HL-60/S4 (cell line): ENCODE measurements at regions not wholly inside any gene's neighbourhood (a gene's known extent, or its start where the extent isn't known, plus 50 kb on each side); places are given as distances from the start of the nearest gene placed in this dataset.
"Not testable (repeated sequence)": the region's sequence is repeated elsewhere in the genome, so short reads cannot be mapped to it uniquely, and the experiment has no call there.

Experiments used
- in situ Hi-C: fragments of 300-500 bp; cut with MboI; formaldehyde crosslinking; loops from 2 replicates; pipeline ENCODE4 v1.14.3; 2022; ENCODE audit warnings: low sequenced_read_pairs

DNA sequence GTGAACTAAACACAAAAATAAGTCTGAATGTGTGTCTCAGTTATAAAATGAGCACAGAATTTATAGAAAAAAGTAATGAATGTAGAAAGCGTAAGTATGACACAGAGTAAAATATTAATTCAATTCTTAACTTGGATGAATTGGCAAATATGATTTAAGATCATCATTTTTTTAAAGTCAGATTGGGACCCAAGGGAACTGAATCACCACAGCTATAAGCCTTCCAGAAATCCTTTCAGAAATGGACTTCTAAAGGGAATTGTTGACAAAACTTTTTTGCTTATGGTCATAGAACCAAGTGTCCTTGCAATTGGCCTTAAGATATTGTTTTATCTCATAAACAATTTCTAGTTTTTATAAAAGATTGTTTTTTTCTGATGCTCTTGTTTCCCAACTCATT is 495.1 kb upstream of the DAB2 start:
- in situ Hi-C loops, result no loop called here

DNA sequence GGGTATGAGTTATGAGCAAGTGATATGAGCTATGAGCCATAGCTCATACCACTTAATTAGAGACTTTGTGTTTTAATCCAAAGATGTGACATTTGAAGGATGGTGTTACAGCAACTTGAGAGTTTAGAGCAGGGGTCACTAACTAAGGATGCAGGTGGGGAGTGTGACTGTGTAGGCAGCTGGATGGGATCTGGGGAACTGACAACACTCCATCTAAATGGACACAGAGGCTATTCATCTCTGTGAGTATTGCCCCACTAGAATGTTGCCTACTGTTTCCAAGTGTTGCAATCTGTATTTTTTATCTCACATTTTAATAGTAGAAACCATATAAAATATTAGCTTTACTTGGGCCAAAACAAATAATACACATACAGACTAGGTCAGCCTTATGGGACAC is 488.1 kb upstream of the DAB2 start:
- in situ Hi-C loops, result no loop called here

DNA sequence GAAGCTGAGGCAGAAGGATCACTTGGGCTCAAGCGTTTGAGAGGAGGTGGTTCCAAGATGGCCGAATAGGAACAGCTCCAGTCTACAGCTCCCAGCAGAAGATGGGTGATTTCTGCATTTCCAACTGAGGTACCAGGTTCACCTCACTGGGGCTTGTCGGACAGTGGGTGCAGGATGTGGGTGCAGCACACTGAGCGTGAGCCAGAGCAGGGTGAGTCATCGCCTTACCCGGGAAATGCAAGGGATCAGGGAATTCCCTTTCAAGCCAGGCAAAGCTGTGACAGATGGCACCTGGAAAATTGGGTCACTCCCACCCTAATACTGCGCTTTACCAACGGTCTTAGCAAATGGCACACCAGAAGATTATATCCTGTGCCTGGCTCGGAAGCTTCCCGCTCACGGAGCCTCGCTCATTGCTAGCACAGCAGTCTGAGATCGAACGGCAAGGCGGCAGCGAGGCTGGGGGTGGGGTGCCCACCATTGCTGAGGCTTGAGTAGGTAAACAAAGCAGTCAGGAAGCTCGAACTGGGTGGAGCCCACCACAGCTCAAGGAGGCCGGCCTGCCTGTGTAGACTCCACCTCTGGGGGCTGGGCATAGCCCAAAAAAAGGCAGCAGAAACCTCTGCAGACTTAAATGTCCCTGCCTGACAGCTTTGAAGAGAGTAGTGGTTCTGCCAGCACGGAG is 482.6 kb upstream of the DAB2 start:
- in situ Hi-C loops, result not testable (repeated sequence)

DNA sequence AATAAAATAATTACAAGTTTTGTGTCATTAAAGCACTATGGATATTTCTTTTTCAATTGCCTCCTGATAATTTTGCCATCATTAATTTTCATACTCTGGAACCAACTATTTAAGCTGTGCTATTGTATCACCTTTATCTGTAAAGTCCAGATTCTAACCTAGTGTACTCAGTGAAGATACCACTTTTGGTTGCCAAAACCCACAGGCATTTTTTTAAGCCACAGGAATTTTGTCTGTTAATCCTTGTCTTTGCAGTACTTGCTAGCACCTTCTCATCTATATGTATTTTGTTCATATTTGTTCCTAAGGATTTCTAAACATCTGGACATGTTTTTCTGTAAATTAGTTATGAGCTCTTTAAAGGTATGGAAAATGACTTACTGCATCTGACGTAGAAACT is 481.4 kb upstream of the DAB2 start:
- in situ Hi-C loops, result no loop called here

DNA sequence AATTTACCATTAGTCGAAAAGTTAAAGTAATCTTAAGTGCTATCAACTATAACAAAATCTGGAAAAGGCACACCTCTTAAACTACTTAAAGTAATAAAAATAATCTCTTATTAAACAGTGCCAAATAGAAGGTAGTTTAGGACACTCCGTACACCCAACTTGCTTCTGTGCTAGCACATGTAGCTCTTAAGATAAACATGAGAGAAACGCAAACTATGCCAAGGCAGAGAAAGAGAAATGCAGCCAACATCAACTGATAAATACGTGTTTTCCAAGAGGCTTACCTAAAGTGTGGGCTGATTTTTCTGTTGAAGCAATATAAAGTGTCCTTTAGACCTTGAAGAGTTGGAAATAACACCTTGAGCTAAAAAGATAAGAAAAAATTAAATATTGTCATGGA is 480.6 kb upstream of the DAB2 start:
- in situ Hi-C loops, result no loop called here

DNA sequence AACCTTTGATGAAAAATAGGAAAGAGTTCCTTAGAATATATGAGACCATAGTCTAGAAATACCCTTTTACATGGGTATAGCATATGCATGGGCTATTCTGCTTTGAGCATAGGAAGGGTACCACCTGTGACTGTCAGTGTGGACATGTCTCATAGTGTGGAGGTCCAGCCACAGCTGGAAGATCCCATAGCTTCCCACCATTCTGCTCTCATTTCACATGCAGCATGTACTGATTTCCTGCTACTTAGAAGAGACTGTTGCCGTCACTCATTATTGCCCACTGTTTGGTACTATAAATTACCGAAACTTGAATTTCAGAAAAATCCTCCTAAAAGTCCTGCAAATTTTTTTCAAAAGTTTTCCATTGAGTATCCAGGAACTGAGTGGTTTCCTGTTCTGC is 477.8 kb upstream of the DAB2 start:
- in situ Hi-C loops, result no loop called here

DNA sequence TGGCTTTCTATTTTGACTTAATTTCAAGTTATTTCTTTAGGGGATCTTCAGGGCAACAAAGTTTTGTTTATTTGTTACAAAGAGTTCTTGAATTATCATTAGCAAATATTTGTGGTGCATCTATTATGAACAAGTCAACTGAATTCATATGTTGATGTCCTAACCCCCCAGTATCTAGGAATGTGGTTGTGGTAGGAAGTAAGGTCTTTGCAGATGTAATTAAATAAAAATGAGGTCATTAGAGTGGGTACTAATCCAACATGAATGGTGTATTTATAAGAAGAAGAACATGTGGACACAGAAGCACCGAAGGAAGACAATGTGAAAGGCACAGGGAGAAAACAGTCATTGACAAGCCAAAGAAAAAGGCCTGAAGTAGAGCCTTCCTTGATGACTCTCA is 474.0 kb upstream of the DAB2 start:
- in situ Hi-C loops, result no loop called here

DNA sequence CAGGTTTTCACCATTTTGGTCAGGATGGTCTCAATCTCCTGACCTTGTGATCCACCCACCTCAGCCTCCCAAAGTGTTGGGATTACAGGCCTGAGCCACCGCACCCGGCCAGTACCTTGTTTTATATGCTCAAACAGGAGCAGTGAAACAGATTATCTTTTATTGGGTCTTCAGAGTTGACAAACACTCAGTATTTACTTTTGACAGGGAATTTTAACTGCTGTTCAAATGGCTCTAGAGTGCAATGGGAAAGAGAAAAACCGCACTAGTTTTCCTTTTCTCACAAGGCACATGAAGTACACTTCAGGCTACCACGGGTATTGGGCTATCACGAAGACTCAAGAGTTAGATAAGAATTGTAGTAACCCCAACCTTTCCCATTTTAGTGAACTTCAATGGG is 471.9 kb upstream of the DAB2 start:
- in situ Hi-C loops, result no loop called here

DNA sequence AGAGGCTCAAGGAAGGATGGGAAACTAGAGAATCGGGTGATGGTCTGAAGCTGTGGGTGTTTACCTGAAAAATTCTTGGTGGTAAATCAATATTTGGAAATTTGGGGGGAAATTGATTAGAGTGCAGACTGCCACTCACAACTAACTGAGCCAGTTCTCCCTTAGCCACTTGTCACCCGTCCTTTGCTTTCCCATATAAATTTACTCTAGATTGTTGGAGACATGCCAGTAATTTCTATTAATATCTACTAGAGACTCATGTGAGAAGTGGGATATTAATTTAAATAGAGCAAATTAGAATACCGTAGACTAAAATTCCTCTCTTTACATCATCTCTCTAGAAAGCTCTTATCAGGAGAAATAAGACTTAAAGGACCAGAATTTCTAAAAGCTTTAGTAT is 471.3 kb upstream of the DAB2 start:
- in situ Hi-C loops, result no loop called here

DNA sequence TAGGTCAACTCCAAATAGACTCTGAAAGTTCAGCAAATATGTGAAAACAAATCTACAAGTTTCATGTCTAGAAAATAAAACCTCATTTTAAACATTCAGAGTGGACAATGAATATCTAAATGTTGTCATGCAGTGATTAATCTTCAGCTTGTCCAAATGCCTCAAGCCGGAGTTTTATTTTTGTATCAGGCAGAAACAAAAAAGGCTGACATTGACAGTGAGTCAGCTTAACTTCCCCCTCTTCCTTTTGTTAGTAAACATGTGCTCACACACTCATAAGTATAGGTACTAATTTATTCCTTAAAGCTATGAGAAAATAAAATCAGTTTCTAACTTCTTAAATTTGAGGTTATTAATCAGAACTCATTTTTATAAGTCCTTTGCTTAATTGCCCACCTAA is 467.9 kb upstream of the DAB2 start:
- in situ Hi-C loops, result no loop called here

DNA sequence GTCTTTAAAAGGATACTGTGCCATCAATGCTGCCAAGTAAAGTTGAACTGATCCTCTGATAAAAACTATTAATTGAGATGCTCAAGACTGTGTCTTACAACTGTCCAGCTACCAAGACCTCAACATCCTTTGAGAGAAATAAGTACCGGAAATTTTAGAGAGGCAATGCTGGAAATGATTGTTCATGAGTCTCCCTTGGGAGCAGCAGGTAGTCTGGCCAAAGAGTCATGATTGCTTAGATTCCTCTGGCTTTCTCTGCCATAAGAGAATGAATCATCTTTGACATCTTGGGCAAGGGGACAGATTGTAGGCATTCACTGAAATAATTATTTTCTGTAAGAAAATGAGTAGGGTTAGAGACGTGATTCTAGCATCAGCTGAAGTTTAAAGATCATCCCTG is 466.6 kb upstream of the DAB2 start:
- in situ Hi-C loops, result no loop called here

DNA sequence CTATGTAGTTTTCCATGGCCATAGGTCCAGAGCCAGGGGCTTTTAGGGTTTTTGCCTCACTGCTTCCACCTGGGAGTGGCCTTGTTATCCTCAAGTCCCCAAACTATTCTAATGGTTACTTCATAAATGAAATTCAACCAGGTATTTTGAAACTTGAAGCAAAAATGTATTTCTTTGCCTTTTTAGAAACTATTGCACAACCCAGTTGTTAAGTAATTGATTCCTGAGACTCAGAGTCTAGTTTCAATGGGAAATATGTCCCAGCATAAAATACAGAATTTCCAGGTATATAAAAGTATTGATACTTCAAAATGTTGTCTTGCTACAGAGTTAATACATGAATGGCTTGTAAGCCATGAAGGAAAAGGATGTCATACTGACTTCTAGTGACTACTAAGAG is 456.2 kb upstream of the DAB2 start:
- in situ Hi-C loops, result no loop called here

DNA sequence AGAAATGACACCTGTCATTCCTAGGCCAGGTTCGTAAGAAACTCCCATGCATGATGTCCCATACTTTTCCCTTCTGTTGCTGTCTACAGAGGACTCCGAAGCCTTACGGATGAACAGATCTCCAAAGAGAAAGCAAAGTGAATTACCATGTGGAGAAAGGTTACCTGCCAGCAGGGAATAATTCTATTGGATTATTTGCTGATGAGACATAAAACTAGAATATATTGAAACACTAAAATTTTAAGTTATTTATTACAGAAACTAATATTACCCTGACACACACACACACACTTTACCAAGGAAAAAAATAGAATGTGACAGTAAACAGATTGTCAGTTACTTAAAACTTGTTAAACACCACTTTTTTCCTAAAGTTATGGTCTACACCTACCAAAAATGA is 452.7 kb upstream of the DAB2 start:
- in situ Hi-C loops, result no loop called here

DNA sequence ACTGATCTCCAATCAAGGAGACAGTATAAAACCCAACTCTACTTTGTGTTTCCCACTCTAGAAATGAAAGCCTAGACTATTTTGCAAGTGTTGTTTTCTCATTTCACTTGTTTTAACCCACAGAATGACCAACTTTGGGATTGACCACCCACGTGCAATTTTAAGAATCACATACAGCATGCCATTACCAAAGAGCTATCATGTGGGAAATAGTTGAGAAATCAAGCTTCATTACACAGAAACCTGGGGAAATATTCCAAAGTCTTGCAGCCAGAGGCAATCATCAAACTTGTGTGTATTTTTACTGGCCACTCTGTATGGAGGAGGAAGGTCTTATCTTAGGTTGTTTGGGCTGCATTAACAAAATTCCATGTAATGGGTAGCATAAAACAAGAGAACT is 451.4 kb upstream of the DAB2 start:
- in situ Hi-C loops, result no loop called here

DNA sequence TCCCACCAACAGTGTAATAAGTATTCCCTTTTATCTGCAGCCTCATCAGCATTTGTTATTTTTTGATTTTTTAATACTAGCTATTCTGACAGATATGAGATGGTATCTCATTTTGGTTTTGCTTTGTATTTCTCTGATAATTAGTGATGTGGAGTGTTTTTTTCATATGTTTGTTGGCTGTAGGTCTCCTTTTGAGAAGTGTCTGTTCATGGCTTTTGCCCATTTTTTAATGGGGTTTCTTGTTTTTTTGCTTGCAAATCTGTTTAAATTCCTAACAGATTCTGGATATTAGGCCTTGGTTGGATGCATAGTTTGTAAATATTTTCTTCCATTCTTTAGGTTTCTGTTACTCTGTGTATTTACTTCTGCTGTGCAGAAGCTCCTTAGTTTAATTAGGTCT is 445.4 kb upstream of the DAB2 start:
- in situ Hi-C loops, result no loop called here

DNA sequence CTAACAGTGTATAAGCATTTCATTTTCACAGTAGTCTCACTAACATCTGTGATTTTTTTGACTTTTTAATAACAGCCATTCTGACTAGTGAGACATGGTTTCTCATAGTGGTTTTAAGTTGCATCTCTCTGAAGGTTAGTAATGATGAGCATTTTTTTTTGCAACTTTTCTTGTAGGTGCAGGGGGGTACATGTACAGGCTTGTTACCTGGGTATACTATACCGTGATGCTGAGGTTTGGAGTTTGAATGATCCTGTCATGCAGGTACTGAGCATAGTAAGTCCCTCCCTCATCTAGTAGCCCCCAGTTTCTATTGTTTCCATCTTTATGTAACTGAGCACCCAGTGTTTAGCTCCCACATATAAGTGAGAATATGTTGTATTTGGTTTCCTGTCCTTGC is 444.6 kb upstream of the DAB2 start:
- in situ Hi-C loops, result no loop called here

DNA sequence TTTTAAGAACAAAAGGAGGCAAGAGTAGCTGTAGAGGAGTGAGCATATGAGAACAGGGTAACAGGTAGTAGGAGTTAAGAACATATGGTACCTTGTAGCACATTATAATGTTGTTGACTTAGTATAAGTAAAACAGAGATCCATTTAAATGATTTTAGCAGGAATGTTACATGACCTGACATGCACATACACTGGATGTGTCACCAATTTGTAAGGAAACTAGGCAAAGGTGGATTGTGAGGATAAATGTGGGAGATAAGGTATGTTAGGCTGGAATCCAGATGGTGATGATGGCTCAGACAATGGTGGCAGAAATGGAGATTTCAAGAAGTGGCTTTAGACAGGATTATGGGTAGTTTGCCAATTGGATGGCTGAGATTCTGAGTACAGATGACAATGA is 443.1 kb upstream of the DAB2 start:
- in situ Hi-C loops, result no loop called here

DNA sequence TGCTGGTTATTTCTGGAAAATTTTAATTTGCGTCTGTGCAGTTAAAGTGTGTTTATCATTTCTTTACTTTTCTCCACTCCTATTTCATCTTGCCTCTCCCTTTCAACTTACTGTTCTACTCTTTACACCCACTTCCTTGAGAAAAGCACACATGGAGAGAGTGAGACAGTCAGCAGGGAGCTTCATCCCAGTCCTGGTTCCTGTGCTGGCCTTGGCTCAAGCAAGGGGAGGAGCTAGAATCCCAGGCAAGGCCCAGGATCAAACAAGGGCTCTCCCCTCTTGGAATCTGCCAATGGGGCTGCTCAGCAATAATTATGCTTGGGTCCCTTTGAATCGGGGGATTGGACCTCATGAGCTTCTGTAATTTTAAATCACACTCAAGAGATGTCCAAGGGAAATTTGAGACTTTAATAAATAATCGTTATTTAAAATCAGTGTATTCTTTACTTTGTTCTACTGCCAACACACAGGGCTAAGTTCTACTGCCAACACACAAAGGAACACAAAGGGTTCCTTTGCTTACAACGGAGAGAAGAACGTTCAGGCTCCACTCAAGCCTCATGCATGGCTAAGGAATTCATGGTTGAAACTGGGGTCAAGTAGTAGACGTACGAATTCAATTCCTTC is 439.3 kb upstream of the DAB2 start:
- in situ Hi-C loops, result no loop called here

DNA sequence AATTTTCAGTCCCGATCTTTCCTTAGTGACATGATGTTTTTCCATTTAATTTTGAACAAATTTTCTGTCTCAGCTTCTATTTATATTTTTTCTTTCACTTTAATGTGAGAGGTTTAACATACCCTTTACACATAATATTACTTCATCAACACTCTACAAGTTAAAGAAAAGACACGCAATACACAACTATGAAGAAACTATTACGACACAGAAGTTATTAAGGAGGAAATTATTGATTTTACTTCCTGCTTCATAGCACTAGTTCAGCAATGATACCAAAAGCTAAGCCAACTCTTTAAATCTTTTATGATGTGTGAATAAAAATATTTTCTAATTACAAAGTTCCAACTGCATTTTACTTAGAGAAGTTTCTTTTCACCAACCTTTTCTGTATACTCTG is 432.3 kb upstream of the DAB2 start:
- in situ Hi-C loops, result no loop called here

DNA sequence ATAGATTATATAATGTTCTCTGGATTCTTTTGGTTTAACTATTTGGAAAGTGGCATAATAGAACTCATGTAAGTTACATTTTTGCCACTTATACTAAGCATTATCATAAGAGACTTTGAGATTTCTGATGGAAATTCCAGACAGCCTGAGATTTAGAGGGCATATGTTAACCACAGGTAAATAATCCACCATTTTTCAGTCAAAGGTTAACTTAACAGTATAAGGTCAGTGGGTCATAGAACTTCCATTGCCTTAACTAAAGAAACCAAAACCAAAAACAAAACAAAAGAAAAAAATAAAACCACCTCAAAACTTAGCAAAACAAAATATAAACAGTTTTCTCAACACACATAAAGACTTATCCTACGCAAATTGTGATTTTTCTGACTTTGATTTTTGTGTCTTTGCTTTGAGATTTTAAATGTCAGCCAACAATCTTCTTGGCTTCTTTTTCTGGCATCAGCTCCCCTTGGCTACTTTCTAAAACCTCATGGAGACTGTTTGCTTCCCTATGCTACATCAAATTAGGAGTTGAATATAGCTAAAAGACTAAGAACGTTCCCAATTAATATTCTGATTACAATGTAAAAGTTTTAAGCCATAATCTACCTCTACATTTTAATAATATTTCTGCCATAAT is 430.1 kb upstream of the DAB2 start:
- in situ Hi-C loops, result no loop called here

DNA sequence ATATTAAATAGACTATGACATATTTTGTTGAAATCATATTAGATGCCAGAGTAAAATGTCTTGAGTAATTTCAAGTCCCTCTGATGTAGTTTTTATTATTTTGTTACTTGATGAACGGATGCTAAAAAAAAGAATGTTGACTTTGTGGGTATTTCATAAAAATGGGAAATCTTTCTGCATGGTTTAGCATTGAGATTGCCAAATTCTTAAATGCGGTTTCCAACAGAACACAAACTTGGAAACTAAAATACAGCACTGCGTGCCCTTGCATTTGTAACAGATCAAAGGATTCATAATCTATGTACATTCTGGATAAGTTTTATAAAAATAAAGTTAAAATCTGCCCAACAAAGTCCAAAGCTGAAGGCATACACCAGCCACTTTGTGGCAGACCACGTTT is 425.5 kb upstream of the DAB2 start:
- in situ Hi-C loops, result no loop called here

DNA sequence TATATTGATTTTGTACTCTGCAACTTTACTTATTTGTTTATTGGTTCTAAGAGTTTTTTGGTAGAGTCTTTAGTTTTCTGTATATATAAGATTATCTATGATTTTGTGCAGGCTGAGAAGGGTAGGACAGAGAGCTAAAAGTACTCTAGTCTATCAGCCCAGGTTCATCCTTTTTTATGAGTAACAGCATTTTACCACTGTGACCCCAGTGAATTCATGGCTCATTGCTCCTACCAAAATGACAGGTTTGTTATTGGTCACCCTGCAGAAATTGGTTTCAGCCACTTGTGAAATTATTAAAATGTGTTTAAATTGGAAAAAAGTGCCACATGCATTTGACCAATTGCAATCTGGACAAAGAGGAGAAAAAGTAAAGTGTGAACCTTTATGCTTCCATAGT is 421.4 kb upstream of the DAB2 start:
- in situ Hi-C loops, result no loop called here

DNA sequence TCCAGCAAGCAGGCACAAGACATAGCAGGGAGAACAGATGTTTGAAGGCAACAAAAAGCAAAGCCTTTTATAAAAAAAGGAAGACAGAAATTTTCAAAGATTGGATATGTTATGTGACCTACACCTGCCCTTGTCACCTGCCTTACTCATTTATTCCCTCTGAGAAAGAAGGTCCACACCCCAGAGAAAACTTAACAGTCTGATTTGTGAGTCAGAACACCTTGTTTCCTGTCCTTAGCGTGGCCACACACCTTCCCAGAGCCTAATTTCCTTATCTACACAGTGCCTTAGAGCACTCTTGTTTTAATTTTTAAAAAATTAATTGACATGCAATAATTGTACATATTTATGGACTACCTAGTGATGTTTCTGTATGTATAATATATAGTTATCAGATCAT is 419.0 kb upstream of the DAB2 start:
- in situ Hi-C loops, result no loop called here
